ENCODE measurements at regions not wholly inside any gene's neighbourhood (a gene's known extent, or its start where the extent isn't known, plus 50 kb on each side); places are given as distances from the start of the nearest gene placed in this dataset.
A peak's percentile ranks its signal among the peaks of the same experiment; 100 is the strongest.
"Not testable (repeated sequence)": the region's sequence is repeated elsewhere in the genome, so short reads cannot be mapped to it uniquely, and the experiment has no call there.

DNA sequence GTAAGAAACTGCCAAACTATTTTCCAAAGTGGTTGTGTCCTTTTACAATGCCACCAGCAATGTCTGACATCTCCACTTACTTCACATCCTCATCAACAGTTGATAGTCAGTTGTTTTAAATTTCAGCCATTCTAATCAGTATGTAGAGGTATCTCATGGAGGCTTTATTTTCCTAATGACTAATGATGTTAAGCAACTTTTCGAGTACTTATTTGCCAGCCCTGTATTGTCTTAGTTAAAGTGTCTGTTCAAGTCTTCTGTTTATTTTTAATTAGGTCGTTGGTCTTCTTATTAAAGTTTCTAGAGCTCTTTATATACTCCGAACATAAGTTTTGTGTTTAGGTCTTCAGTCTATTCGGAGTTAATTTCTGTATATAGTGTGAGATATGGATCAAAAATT lies 54.9 kb upstream of the NBPF12 start:
- not testable (repeated sequence) for H3K4me1 ChIP-seq (ENCODE audit: low read depth); H3K27ac ChIP-seq
- DNase-seq (ENCODE audit: low read depth in 1 of 2, low spot score in 1 of 2): peak in 1 of 2 donors; percentile 1

DNA sequence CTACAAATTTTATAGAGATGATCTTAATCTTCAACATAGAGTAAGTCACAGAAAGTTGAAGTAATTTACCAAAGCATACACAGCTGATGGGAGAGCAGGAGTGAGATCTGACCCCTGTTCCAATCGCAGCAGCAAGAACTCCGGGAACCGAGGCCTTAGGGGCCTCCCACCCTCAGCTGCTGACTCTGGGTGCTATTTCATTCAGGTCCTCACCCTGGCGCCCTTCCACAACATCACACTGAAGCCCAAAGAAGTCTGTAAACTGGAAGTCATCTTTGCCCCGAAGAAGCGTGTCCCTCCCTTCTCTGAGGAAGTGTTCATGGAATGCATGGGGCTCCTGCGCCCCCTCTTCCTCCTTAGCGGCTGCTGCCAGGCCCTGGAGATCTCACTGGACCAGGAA lies 57.0 kb upstream of the NBPF12 start:
- not testable (repeated sequence) for H3K9me3 ChIP-seq (ENCODE audit: low read depth); H3K4me1 ChIP-seq (ENCODE audit: low read depth); H3K27ac ChIP-seq; H3K27me3 ChIP-seq; DNase-seq (ENCODE audit: low read depth in 1 of 2, low spot score in 1 of 2); H3K4me3 ChIP-seq; H3K36me3 ChIP-seq

More for the DNA sequence above, 54.9 kb upstream of the NBPF12 start:
- not testable (repeated sequence) for H3K36me3 ChIP-seq; H3K27me3 ChIP-seq; H3K9me3 ChIP-seq (ENCODE audit: low read depth); H3K4me3 ChIP-seq

DNA sequence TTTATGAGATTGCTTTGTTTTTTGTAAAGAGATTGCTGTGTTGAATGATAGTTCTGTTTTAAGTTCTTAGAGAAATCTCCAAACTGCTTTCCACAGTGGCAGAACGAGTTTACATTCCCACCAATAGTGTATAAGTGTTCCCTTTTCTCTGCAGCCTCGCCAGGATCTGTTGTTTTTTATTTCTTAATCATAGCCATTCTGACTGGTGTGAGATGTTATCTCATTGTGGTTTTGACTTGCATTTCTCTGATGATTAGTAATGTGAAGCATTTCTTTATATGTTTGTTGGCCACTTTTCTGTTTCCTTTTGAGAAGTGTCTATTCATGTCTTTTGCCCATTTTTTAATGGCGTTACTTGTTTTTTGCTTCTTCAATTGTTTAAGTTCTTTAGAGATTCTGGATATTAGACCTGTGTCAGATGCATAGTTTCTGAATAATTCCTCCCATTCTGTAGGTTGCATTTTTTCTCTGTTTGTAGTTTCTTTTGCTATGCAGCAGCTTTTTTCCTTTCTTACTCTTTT lies 74.3 kb upstream of the NBPF12 start:
- H3K27me3 ChIP-seq; H3K27ac ChIP-seq; H3K9me3 ChIP-seq (ENCODE audit: low read depth); DNase-seq (ENCODE audit: low read depth in 1 of 2, low spot score in 1 of 2); H3K4me1 ChIP-seq (ENCODE audit: low read depth); H3K4me3 ChIP-seq; H3K36me3 ChIP-seq: not testable (repeated sequence)

DNA sequence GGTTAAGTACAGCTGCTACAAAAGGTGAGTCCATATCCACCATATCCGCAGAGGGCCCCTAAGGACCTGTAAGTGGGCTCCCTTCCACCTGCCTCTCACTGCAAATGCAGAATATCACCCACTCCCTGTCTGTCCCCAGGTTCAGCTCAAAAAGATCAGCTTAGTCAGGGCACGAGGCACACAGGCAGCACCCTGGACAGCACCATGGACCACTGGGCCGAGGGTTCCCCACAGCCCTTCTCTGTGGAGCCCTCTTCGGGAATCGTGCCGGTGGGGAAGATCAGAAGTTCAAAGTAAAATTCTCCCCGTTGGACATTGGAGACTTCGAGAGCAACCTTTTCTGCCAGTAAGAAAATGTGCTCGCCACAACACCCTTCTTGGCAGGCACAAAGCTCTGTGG lies 85.0 kb upstream of the NBPF12 start:
- not testable (repeated sequence) for H3K27me3 ChIP-seq; H3K27ac ChIP-seq; H3K4me3 ChIP-seq; H3K36me3 ChIP-seq; H3K4me1 ChIP-seq (ENCODE audit: low read depth); H3K9me3 ChIP-seq (ENCODE audit: low read depth)
- DNase-seq (ENCODE audit: low read depth in 1 of 2, low spot score in 1 of 2): peak in 1 of 2 donors; percentile 52

DNA sequence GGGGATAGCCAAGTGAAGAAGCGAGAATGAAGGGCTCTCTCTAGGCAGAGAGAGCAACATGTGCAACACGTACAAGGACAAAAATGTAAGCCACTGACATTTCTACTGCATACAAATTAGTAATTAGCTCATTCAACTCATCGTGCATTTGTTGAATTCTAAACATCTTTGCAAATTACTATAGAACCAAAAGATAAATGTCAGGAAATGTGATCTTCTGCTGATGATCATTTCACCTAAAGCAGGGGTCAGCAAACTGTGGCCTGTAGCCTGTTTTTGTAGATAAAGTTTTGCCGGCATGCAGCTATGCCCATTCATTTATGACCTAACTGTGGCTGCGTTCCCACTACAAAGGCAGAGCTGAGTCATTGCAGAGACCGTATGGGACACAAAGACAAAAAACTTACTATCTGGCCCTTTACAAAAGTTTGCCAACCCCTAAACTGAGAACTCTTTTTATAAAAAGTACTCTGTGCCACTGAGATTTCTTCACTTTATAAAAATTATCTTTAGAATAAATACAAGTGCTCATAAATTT lies 87.7 kb upstream of the NBPF12 start:
- not testable (repeated sequence) for H3K9me3 ChIP-seq (ENCODE audit: low read depth); H3K27me3 ChIP-seq; H3K27ac ChIP-seq; H3K36me3 ChIP-seq; H3K4me1 ChIP-seq (ENCODE audit: low read depth); DNase-seq (ENCODE audit: low read depth in 1 of 2, low spot score in 1 of 2); H3K4me3 ChIP-seq

DNA sequence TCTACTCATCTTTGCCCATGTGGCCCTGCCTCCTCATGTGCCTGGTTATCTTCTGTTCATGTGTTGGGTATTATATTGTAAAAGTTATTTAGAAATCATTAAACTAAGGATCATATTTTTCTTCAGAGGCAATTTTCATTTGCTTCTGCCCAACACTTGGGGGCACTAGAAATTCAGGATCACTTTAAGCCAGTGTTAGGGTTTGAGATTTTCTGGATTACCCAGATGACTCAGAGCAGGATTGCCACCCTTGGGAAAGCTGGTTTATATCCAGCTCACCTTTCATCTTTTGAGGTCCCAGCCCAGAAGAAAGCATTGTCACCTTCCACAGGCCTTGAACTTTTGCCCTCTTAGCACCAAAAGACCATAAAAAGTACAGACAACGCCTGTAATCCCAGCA lies 99.4 kb upstream of the NBPF12 start:
- not testable (repeated sequence) for H3K4me1 ChIP-seq (ENCODE audit: low read depth); H3K27me3 ChIP-seq; H3K9me3 ChIP-seq (ENCODE audit: low read depth); H3K36me3 ChIP-seq; H3K4me3 ChIP-seq; H3K27ac ChIP-seq; DNase-seq (ENCODE audit: low read depth in 1 of 2, low spot score in 1 of 2)

DNA sequence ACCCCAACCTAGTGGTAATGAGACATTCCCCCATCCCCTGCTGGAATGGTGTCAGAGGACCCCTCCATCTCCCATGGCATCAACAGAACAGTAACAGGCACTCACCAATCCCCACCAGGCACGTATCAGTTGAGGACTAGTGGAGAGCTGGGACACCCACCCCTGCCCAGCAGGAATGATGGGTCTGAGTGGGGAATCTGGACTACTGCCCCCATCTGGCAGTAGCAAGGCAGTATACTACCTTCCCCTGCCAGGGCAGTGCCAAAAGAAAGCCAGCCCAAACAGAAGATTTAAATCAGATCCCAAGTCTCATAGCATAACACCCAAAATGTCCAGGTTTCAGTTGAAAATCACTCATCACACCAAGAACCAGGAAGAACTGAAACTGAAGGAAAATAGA lies 111.2 kb upstream of the NBPF12 start:
- DNase-seq (ENCODE audit: low read depth in 1 of 2, low spot score in 1 of 2); H3K4me1 ChIP-seq (ENCODE audit: low read depth); H3K36me3 ChIP-seq; H3K9me3 ChIP-seq (ENCODE audit: low read depth); H3K27me3 ChIP-seq; H3K4me3 ChIP-seq; H3K27ac ChIP-seq: not testable (repeated sequence)

DNA sequence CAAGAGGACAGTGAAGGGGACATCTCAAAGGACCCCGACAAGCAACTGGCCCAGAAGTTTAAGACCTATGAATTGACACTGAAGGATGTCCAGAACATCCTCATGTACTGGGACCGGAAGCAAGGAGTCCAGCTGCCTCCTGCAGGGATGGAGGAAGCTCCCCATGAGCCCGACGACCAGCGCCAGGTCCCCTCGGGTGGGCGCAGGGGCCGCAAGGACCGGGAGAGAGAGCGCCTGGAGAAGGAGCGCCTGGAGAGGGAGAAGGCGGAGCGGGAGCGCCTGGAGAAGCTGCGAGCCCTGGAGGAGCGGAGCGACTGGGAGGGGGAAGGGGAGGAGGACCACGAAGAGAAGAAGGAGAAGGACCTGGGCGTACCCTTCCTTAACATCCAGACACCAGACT lies 143.9 kb upstream of the NBPF12 start:
- H3K27ac ChIP-seq; DNase-seq (ENCODE audit: low read depth in 1 of 2, low spot score in 1 of 2); H3K4me3 ChIP-seq; H3K4me1 ChIP-seq (ENCODE audit: low read depth); H3K36me3 ChIP-seq; H3K27me3 ChIP-seq; H3K9me3 ChIP-seq (ENCODE audit: low read depth): not testable (repeated sequence)

DNA sequence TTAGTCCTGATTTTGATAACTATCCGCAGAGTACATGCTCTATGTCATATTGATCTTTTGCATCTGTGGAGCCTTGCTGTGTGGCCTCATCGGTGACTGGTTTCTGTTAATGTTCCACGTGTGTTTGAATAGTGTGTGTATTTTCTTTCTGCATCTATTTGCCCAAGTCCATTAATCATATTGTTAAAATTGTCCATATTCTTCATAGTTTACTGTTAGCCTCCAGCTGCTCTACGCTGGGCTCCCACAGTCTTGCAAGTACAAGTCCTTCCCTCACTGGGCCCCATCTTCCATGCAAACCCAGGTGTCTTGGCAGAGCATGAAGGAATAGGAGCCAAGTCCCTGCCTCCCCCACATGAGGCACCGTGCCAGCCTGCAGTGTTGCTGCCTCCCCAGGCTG lies 145.4 kb upstream of the NBPF12 start:
- H3K27me3 ChIP-seq; H3K27ac ChIP-seq; H3K4me1 ChIP-seq (ENCODE audit: low read depth); H3K36me3 ChIP-seq; H3K4me3 ChIP-seq; H3K9me3 ChIP-seq (ENCODE audit: low read depth): not testable (repeated sequence)
- peak in 1 of 2 donors; percentile 0 for DNase-seq (ENCODE audit: low read depth in 1 of 2, low spot score in 1 of 2)

DNA sequence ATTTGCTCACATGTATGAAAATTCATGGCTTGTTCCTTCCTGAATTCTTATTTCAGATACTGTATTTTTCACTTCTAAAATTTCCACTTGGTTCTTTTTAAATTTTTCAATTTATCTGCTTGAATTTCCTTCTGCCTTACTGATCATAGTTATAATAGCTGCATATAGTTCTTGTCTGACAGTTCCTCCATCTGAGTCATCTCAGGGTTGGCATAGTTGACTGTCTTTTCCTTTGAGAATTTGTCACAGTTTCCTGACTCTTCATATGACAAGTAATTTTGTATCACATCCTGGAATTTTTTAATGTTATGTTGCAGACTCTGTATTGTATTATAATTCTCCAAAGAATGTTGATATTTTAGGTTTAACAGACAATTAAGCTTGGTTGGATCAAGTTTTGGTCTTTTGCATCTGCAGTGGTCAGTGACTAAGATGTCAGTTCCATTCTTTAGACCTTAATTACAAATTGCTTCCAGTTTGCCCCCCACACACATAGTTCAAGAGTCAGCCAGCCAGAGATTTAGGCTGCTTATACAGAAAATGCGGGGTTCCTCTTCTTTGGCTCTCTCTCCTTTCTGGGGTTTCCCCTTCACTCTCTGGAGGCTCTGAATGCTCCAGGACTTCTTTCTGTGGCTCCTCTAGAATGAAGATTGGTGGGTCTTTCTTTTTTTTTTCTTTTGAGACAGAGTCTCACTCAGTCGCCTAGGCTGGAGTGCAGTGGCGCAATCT lies 153.7 kb upstream of the NBPF12 start:
- not testable (repeated sequence) for H3K9me3 ChIP-seq (ENCODE audit: low read depth); H3K27me3 ChIP-seq; DNase-seq (ENCODE audit: low read depth in 1 of 2, low spot score in 1 of 2); H3K36me3 ChIP-seq; H3K27ac ChIP-seq; H3K4me1 ChIP-seq (ENCODE audit: low read depth); H3K4me3 ChIP-seq

DNA sequence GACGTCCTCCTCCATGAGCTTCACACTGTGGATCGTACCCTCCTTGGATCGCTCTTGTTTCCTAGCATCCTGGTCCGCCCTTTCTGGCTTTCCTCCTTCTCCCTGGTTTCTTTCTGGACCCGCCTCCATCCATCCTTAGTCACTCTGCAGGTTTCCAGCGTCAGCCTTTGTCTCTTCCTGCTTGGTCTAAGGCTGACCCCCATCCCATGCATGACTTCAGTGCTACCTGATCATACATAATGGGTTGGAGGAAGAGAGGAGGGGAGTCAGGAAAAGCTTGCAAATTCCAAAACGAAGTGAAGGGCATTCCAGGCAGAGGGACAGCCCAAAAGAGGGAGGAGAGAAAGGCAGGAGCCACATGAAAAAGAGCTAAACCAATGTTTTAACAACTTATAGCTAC lies 156.9 kb upstream of the NBPF12 start:
- not testable (repeated sequence) for H3K36me3 ChIP-seq; DNase-seq (ENCODE audit: low read depth in 1 of 2, low spot score in 1 of 2)

DNA sequence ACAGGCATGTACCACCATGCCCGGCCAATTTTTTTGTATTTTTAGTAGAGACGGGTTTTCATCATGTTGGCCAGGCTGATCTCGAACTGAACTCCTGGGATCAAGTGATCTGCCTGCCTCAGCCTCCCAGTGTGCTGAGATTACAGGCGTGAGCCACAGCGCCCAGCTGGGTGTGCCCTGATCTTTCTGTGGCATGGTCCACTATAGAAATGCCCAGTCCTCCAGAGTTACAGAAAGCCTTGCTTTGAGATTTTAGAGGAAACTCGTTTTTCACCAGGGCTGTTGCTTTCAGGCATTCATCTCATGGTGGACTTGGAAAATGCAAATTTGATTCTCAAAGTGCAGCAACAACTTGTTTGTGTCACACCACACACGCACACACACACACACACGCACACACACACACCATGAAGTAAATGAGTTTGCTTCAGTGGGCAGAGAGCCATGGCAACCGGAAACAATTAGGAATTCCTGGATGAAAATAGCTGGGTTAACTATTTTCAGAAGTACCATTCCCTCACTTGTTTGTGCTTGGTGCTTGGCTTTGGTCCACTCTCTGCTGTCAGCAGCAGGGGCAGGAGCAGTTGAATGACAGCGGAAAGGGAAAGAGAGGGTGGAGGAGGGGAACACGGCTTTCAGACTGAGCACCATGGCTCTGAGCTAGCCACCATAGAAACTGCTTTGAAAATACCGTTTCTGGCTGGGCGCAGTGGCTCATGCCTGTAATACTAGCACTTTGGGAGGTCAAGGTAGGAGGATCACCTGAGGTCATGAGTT lies 160.1 kb upstream of the NBPF12 start:
- not testable (repeated sequence) for H3K27me3 ChIP-seq; H3K4me1 ChIP-seq (ENCODE audit: low read depth); H3K9me3 ChIP-seq (ENCODE audit: low read depth); H3K36me3 ChIP-seq; H3K27ac ChIP-seq; H3K4me3 ChIP-seq
- peak; percentile 48 to 52 for DNase-seq (ENCODE audit: low read depth in 1 of 2, low spot score in 1 of 2)

More for the DNA sequence above, 156.9 kb upstream of the NBPF12 start:
- H3K4me1 ChIP-seq (ENCODE audit: low read depth); H3K27ac ChIP-seq; H3K9me3 ChIP-seq (ENCODE audit: low read depth); H3K4me3 ChIP-seq; H3K27me3 ChIP-seq: not testable (repeated sequence)

DNA sequence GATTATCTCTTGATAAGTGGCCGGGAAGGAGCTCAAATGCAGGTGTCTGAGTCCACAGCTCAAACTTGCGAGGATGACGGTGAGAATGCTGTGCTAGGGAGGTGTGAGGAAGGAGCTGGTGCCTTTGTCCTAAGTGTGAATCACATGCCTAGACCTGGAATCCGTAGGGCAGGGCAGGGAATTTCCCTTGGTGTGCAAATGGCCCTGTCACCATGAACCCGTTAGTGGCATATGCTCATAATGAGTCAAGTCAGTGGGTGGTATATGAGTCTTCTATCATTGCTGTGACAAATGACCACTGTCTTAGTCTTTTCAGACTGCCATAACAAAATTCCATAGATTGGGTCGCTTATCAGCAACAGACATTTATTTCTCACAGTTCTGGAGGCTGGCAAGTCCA lies 163.1 kb upstream of the NBPF12 start:
- not testable (repeated sequence) for H3K27ac ChIP-seq; H3K4me1 ChIP-seq (ENCODE audit: low read depth); H3K4me3 ChIP-seq; H3K36me3 ChIP-seq; DNase-seq (ENCODE audit: low read depth in 1 of 2, low spot score in 1 of 2); H3K9me3 ChIP-seq (ENCODE audit: low read depth); H3K27me3 ChIP-seq

DNA sequence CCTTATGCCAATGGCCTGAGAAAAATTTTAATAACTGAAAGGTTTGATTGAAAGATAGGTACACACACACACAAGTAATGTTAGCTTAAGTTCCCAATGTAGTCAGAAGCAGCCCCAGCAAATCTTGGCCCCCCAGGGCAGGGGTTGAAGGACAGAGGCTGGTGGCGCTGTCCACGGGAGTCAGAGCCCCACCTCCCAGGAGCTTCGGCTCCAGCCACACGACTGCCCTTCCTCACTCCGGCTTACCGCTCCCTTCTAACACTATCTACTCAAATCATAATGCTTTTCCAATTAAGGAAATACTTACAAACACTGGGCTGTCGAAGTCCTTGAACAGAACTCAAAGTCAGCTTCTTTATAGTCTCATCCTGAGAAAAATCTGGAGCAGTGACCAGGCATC lies 163.9 kb upstream of the NBPF12 start:
- H3K27ac ChIP-seq; H3K4me1 ChIP-seq (ENCODE audit: low read depth); H3K9me3 ChIP-seq (ENCODE audit: low read depth); H3K4me3 ChIP-seq; H3K36me3 ChIP-seq; H3K27me3 ChIP-seq; DNase-seq (ENCODE audit: low read depth in 1 of 2, low spot score in 1 of 2): not testable (repeated sequence)

Data from cardiac muscle cell (in vitro differentiated cells and primary cell).